Epithelial cell of esophagus (primary cell): ENCODE measurements at regions not wholly inside any gene's neighbourhood (a gene's known extent, or its start where the extent isn't known, plus 50 kb on each side); places are given as distances from the start of the nearest gene placed in this dataset.

Experiments used
- DNase-seq: peaks from one replicate; pipeline ENCODE4 v3.0.0; 2010; ENCODE audit warnings: low read depth
- H3K4me3 ChIP-seq: 2 replicates; pipeline ENCODE4 v1.5.1; 2011; ENCODE audit warnings: mild to moderate bottlenecking, low read length, control low read depth
- TF ChIP-seq, protein P1 (sequence below): IDR thresholded peaks from 2 replicates; pipeline ENCODE4 v1.5.1; 2011; ENCODE audit warnings: low read depth, mild to moderate bottlenecking, low read length, control low read depth, inconsistent platforms; ENCODE audit not compliant: insufficient read depth; ENCODE audit errors: missing control alignments

DNA sequence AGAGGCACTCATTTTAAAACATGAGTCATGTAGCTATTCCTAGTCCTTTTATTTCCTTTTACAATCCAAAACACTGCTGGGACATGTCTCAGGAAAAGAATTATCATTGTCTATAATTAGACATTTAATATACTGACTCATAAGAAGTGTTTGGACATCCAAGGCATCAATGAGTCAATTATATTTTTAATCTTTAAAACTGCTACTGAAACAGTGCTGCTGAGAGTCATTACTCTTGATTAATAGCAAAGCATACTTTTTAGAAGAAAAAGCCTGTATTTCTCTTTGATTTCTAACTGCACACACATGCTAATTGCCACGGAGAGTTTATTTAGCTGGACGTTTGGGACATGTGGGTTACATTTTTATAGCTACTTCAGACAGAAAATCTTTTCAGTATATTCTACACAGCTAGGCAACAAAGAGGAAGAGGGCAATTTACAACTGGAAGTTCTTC, 1249.0 kb upstream of the CDH18 start:
- no peak overlapping the region for H3K4me3 ChIP-seq
- TF ChIP-seq, protein P1, sequence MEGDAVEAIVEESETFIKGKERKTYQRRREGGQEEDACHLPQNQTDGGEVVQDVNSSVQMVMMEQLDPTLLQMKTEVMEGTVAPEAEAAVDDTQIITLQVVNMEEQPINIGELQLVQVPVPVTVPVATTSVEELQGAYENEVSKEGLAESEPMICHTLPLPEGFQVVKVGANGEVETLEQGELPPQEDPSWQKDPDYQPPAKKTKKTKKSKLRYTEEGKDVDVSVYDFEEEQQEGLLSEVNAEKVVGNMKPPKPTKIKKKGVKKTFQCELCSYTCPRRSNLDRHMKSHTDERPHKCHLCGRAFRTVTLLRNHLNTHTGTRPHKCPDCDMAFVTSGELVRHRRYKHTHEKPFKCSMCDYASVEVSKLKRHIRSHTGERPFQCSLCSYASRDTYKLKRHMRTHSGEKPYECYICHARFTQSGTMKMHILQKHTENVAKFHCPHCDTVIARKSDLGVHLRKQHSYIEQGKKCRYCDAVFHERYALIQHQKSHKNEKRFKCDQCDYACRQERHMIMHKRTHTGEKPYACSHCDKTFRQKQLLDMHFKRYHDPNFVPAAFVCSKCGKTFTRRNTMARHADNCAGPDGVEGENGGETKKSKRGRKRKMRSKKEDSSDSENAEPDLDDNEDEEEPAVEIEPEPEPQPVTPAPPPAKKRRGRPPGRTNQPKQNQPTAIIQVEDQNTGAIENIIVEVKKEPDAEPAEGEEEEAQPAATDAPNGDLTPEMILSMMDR: no peak
- DNase-seq: peak; percentile 85

DNA sequence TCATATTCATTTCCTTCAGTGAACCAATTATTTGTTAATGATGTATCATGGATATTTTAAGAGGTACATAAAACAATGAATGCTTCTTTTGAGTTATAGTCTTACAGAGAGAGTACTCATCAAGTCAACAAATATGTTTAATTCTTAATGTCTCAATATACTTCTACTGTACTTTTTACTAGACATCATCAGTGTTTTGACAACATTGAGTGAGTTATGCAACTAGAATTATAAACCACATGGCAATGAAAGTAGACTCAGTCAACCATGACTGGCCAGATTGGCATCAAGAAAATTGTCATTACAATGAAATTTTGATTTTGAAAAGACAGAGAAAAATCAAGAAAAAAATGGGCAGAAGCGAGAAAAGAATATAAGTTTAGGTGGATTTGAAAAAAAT, 1248.1 kb upstream of the CDH18 start:
- DNase-seq: peak; percentile 29
- no peak overlapping the region for H3K4me3 ChIP-seq
- TF ChIP-seq, protein P1: no peak

DNA sequence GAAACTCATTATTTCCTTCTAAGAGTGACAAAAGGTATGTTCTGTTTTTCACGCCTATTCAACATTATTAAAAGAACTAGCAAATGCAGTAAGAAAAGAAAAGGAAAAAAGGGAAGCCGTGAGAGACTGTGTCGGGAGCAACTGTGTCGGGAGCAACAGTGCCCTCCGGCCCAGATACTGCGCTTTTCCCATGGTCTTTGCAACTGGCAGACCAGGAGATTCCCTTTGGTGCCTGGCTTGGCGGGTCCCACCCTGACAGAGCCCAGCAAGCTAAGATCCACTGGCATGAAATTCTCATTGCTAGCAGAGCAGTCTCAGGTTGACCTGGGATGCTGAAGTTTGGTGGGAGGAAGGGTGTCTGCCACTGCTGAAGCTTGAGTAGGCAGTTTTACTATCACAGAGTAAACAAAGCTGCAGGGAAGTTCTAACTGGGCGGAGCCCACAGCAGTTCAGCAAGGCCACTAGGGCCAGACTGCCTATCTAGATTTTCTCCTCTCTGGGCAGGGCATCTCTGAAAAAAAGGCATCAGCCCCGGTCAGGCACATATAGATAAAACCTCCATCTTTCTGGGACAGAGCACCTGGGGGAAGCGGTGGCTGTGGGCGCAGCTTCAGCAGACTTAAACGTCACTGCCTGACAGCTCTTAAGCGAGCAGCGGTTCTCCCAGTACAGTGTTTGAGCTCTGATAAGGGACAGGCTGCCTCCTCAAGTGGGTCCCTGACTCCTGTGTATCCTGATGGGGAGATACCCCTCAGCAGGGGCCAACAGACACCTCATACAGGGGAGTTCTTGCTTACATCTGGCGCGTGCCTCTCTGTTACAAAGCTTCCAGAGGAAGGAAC, 1237.4 kb upstream of the CDH18 start:
- no peak overlapping the region for H3K4me3 ChIP-seq
- TF ChIP-seq, protein P1: no peak
- DNase-seq: no peak

DNA sequence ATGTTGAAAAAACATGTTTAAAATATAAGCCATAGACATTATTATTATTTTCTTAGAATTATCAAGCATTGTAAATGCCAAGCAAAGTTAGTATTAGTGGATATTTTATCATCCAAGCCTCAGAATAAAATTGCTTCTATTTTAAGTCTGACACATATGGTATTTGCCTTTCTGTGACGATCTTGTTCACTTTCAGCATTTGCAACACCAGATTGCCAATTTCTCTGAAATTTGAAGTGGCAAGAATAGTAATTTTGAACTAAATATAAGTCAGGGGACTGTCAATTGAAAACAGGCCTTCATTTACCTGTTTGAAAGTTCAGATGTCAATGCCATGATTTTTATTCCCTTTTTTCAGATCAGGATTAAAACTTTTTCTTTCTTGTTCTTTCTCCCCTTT, 1233.6 kb upstream of the CDH18 start:
- no peak overlapping the region for H3K4me3 ChIP-seq
- TF ChIP-seq, protein P1: no peak
- no peak for DNase-seq

DNA sequence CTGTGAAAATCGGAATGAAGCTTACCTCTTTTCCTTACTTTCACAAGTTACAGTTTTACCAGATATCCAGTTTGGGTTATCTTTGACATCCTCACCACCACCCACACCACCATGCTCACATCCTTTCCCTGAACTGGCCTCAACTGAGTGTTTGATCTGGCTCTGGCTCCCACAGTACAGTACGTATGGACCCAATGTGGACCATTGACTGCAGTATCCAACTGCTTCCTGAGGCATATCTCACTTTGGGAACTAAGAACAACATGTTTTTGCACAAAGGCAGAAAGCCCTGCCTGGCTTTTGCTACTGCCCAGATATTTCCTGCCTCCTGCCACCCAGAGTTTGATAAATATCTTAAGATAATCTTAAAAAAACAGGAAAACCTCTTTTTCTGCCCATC, 1232.0 kb upstream of the CDH18 start:
- DNase-seq: no peak
- H3K4me3 ChIP-seq: no peak overlapping the region
- TF ChIP-seq, protein P1: no peak

DNA sequence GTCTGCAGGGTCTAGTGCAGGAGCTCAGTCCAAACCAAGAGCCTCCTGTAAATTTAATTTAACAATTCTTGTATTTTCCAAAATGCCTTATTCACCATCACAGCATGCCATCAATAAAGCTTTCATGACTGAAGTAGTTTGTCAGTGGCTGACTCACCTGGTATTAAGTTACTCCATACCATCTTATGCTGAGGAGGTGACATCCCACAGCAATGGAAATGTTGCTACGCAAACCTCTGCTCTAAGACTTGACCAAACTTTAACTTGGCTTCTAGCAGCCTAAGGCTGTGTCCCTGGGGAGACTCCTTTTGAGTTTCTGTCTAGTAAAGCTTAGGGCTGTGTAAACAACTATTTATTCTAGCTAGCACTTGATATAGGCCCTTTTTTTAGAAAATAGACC, 1231.3 kb upstream of the CDH18 start:
- no peak overlapping the region for H3K4me3 ChIP-seq
- peak; percentile 78 for DNase-seq
- TF ChIP-seq, protein P1: no peak

DNA sequence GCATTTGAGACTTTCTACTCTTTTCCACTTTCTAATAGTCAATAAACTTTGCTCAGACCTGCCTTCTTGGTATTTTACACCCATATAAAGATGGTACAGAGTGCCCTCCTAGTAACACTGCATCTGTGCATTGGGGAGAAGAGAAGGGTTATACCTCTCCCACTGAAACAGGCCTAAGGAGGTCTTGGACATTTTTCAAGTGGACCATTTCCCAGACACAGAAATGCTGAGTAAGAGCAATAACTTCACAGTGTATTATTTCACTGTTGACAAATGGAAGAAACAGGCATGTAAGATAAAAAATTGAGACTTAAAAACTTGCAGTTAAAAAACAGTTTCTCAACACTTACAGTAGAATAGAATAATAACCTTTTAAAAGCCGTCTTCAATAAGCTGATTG, 1224.0 kb upstream of the CDH18 start:
- DNase-seq: no peak
- TF ChIP-seq, protein P1: no peak
- no peak overlapping the region for H3K4me3 ChIP-seq
